SK-N-SH (cell line): ENCODE measurements at regions not wholly inside any gene's neighbourhood (a gene's known extent, or its start where the extent isn't known, plus 50 kb on each side); places are given as distances from the start of the nearest gene placed in this dataset.

Experiments used
- CTCF ChIA-PET: fragments of 300-600, 350-600 bp; formaldehyde crosslinking; extraction: SDS; loops from one replicate; lab custom pipeline; 2021; lab: Yijun Ruan, JAX
- POLR2A ChIA-PET: fragments of 350-600 bp; sonication (Branson Sonifier 250); formaldehyde crosslinking; extraction: SDS; loops from one replicate; lab custom pipeline; 2020; ENCODE audit warnings: antibody characterized with exemption, inconsistent platforms; lab: Yijun Ruan, JAX
- DNase-seq: peaks from one replicate; pipeline ENCODE4 v3.0.0; 2012
- H2AFZ ChIP-seq: fragments of 200-600 bp; sonication (generic); 2 replicates; pipeline ENCODE4 v1.8.1; 2016; ENCODE audit warnings: antibody characterized with exemption, mild to moderate bottlenecking, low read depth
- H3F3A ChIP-seq: fragments of 200-600 bp; sonication (generic); replicated peaks from 2 replicates; pipeline ENCODE3; 2016; ENCODE audit warnings: antibody characterized with exemption, mild to moderate bottlenecking; ENCODE audit not compliant: insufficient read depth
- H3K27ac ChIP-seq, 2 experiments: fragments of 200-500 bp in 1 of 2; fragments of 200-600 bp in 1 of 2; sonication (Bioruptor generic) in 1 of 2; sonication (generic), shearing (Covaris generic) in 1 of 2; 2 replicates each; pipeline versions ENCODE4 v1.5.1 to v1.6.1; 2014 to 2016; ENCODE audit warnings: low read depth in 2 of 2, inconsistent platforms in 1 of 2, low read length in 1 of 2, mild to moderate bottlenecking in 1 of 2, mixed read lengths in 1 of 2
- H3K27me3 ChIP-seq: fragments of 200-600 bp; sonication (generic), shearing (Covaris generic); 2 replicates; pipeline ENCODE4 v1.6.1; 2016; ENCODE audit warnings: mixed run types; ENCODE audit not compliant: insufficient read depth
- H3K36me3 ChIP-seq, 2 experiments: fragments of 200-500 bp in 1 of 2; fragments of 200-600 bp in 1 of 2; sonication (Bioruptor generic) in 1 of 2; sonication (generic) in 1 of 2; replicated peaks in 1 of 2; 2 replicates each; pipeline versions ENCODE3 to v1.5.1; 2014 to 2016; ENCODE audit warnings: low read length in 1 of 2, mild to moderate bottlenecking in 1 of 2; ENCODE audit not compliant: insufficient read depth in 2 of 2, control insufficient read depth in 1 of 2
- H3K4me1 ChIP-seq, 2 experiments: fragments of 200-500 bp in 1 of 2; fragments of 200-600 bp in 1 of 2; sonication (Bioruptor generic) in 1 of 2; sonication (generic), shearing (Covaris generic) in 1 of 2; 2 replicates each; pipeline versions ENCODE4 v1.5.1 to v1.6.1; 2014 to 2016; ENCODE audit warnings: low read depth in 1 of 2, low read length in 1 of 2, mixed run types in 1 of 2; ENCODE audit not compliant: insufficient read depth in 2 of 2, control insufficient read depth in 1 of 2
- H3K4me2 ChIP-seq: fragments of 200-600 bp; sonication (generic), shearing (Covaris generic); 2 replicates; pipeline ENCODE4 v1.6.1; 2017; ENCODE audit warnings: mixed run types
- H3K4me3 ChIP-seq, 2 experiments: fragments of 200-500 bp in 1 of 2; fragments of 200-600 bp in 1 of 2; sonication (Bioruptor generic) in 1 of 2; sonication (generic), shearing (Covaris generic) in 1 of 2; 2 replicates each; pipeline versions ENCODE4 v1.5.1 to v1.8.1; 2014 to 2016; ENCODE audit warnings: low read depth in 2 of 2, inconsistent platforms in 1 of 2, low read length in 1 of 2, mild to moderate bottlenecking in 1 of 2, mixed read lengths in 1 of 2, moderate library complexity in 1 of 2
- H3K79me2 ChIP-seq: fragments of 200-600 bp; sonication (generic); 2 replicates; pipeline ENCODE4 v1.8.1; 2017; ENCODE audit warnings: mild to moderate bottlenecking; ENCODE audit not compliant: insufficient read depth
- H3K9ac ChIP-seq: fragments of 200-600 bp; sonication (generic); 2 replicates; pipeline ENCODE4 v1.6.1; 2017; ENCODE audit warnings: mixed run types
- H3K9me2 ChIP-seq: fragments of 200-600 bp; sonication (generic); 2 replicates; pipeline ENCODE4 v1.6.1; 2017; ENCODE audit warnings: mixed run types
- H3K9me3 ChIP-seq: fragments of 200-600 bp; sonication (generic); 2 replicates; pipeline ENCODE4 v1.6.1; 2017; ENCODE audit warnings: mixed run types, mild to moderate bottlenecking, moderate library complexity
- H4K20me1 ChIP-seq: fragments of 200-600 bp; sonication (generic); 2 replicates; pipeline ENCODE4 v1.6.1; 2017; ENCODE audit warnings: mild to moderate bottlenecking, mixed run types; ENCODE audit not compliant: insufficient read depth
- ELF1 ChIP-seq: IDR thresholded peaks from 2 replicates; pipeline ENCODE4 v1.4.0; 2012
- FOXM1 ChIP-seq: IDR thresholded peaks from 2 replicates; pipeline ENCODE4 v1.4.0; 2012; ENCODE audit warnings: low read depth, mild to moderate bottlenecking
- GATA2 ChIP-seq: sonication (generic); formaldehyde crosslinking; IDR thresholded peaks from 2 replicates; pipeline ENCODE4 v1.5.0; 2020; ENCODE audit warnings: mild to moderate bottlenecking, missing genetic modification reagents
- MEF2A ChIP-seq: IDR thresholded peaks from 2 replicates; pipeline ENCODE4 v1.4.0; 2012; ENCODE audit warnings: low read depth, borderline replicate concordance
- RAD21 ChIP-seq: IDR thresholded peaks from 2 replicates; pipeline ENCODE4 v1.6.1; 2012; ENCODE audit warnings: mild to moderate bottlenecking, low read length
- RFX5 ChIP-seq: IDR thresholded peaks from 2 replicates; pipeline ENCODE4 v1.6.1; 2012; ENCODE audit warnings: mild to moderate bottlenecking, improper control_type of control experiment, low read length
- SMC3 ChIP-seq: IDR thresholded peaks from 2 replicates; pipeline ENCODE4 v1.6.1; 2012; ENCODE audit warnings: low read depth, low read length, improper control_type of control experiment
- TAF1 ChIP-seq: IDR thresholded peaks from 2 replicates; pipeline ENCODE4 v1.6.1; 2012; ENCODE audit warnings: low read depth, mild to moderate bottlenecking, low read length, moderate library complexity, borderline replicate concordance
- TEAD4 ChIP-seq: IDR thresholded peaks from 2 replicates; pipeline ENCODE4 v1.4.0; 2012; ENCODE audit warnings: mild to moderate bottlenecking, borderline replicate concordance; ENCODE audit not compliant: insufficient read depth
- WGBS: methylation state at CpG from one replicate; pipeline ENCODE4 v1.1.6; 2017; ENCODE audit warnings: low lambda C conversion rate; 5-methylcytosine and 5-hydroxymethylcytosine counted together

- TF ChIP-seq TAF1 (no peak), RFX5 (no peak), GATA2 (no peak)
Measured at GRCh38 chr12:63206909-63207308, 55.9 kb upstream of the AVPR1A start (continued).

- POLR2A ChIA-PET, result no interaction called here
- Histone ChIP-seq H3K9me3 (no peaks in the 10 kb centered on the region), H3K9ac (no peak overlapping the region)
- no peak for DNase-seq
- WGBS, result 0% methylated on average over 1 of the region's 1 CpG
- TF ChIP-seq ELF1 (no peak), RAD21 (no peak), TEAD4 (no peak), SMC3 (no peak), FOXM1 (no peak), MEF2A (no peak)
- TF ChIP-seq, all 33 proteins: peak for 0
- Histone ChIP-seq H3K79me2 (no peaks in the 10 kb centered on the region), H3K4me1 (no peaks in the 10 kb centered on the region), H3K36me3 (no peaks in the 10 kb centered on the region), H3K4me3 (no peak overlapping the region), H3K9me2 (no peaks in the 10 kb centered on the region), H4K20me1 (no peaks in the 10 kb centered on the region), H3K27me3 (no peaks in the 10 kb centered on the region), H3K27ac (no peak overlapping the region), H3F3A (no peaks in the 10 kb centered on the region), H2AFZ (no peak overlapping the region), H3K4me2 (no peak overlapping the region)
- CTCF ChIA-PET, result no interaction called here
Measured at GRCh38 chr12:63206494-63206893, 55.5 kb upstream of the AVPR1A start.
